Esophagus muscularis mucosa (tissue), 4 donors: ENCODE measurements at regions not wholly inside any gene's neighbourhood (a gene's known extent, or its start where the extent isn't known, plus 50 kb on each side); places are given as distances from the start of the nearest gene placed in this dataset.

Experiments
- DNase-seq: peaks from one replicate; pipeline ENCODE4 v3.0.0-alpha.2; 2017; ENCODE audit errors: extremely low spot score
- H3K27ac ChIP-seq, 4 donors: fragments of 200-600 bp; sonication (generic); replicated peaks in 1 of 4; 1 replicate in 3 of 4; 2 replicates in 1 of 4; pipeline ENCODE4 v1.5.1; 2016 to 2019; ENCODE audit warnings: mild to moderate bottlenecking in 1 of 4
- H3K27me3 ChIP-seq, 4 donors: fragments of 200-600 bp; sonication (generic); one replicate each; pipeline versions ENCODE4 v1.5.1 to v1.6.0; 2016 to 2019
- H3K36me3 ChIP-seq, 4 donors: fragments of 200-600 bp; sonication (generic); one replicate each; pipeline ENCODE4 v1.5.1; 2016 to 2019
- H3K4me1 ChIP-seq, 4 donors: fragments of 200-600 bp; sonication (generic); one replicate each; pipeline ENCODE4 v1.5.1; 2016 to 2019
- H3K4me3 ChIP-seq, 4 donors: fragments of 200-600 bp; sonication (generic); 1 replicate in 2 of 4; 2 replicates in 2 of 4; pipeline ENCODE4 v1.5.1; 2016 to 2019; ENCODE audit warnings: mild to moderate bottlenecking in 4 of 4, moderate library complexity in 1 of 4
- H3K9me3 ChIP-seq, 4 donors: fragments of 200-600 bp; sonication (generic); 1 replicate in 3 of 4; 2 replicates in 1 of 4; pipeline ENCODE4 v1.5.1; 2016 to 2019
- EP300 ChIP-seq: sonication (generic); formaldehyde crosslinking; IDR thresholded peaks from one replicate; pipeline ENCODE4 v1.6.1; 2017; ENCODE audit warnings: antibody characterized with exemption
- POLR2A ChIP-seq: fragments of 450-650 bp; IDR thresholded peaks from one replicate; pipeline ENCODE4 v1.6.1; 2017; ENCODE audit warnings: antibody characterized with exemption, moderate library complexity, mild to moderate bottlenecking, low read depth
- POLR2AphosphoS5 ChIP-seq, 2 donors: sonication (generic); formaldehyde crosslinking; IDR thresholded peaks; one replicate each; pipeline ENCODE4 v1.6.1; 2017; ENCODE audit warnings: antibody characterized with exemption in 2 of 2
- WGBS: methylation state at CpG from one replicate; pipeline ENCODE4 v1.1.5; 2018; 5-methylcytosine and 5-hydroxymethylcytosine counted together
- intact Hi-C: fragments of 100-400 bp; cut with DNase I; formaldehyde crosslinking; loops from one replicate; pipeline ENCODE4 v1.15.1; 2023
- TF ChIP-seq, protein P1 (sequence below), 3 experiments: fragments of 200-600 bp in 2 of 3; fragments of 450-650 bp in 1 of 3; sonication (generic) in 2 of 3; IDR thresholded peaks; one replicate each; pipeline ENCODE4 v1.5.1; 2017 to 2019; ENCODE audit warnings: antibody characterized with exemption in 3 of 3, mild to moderate bottlenecking in 2 of 3, moderate library complexity in 1 of 3

DNA sequence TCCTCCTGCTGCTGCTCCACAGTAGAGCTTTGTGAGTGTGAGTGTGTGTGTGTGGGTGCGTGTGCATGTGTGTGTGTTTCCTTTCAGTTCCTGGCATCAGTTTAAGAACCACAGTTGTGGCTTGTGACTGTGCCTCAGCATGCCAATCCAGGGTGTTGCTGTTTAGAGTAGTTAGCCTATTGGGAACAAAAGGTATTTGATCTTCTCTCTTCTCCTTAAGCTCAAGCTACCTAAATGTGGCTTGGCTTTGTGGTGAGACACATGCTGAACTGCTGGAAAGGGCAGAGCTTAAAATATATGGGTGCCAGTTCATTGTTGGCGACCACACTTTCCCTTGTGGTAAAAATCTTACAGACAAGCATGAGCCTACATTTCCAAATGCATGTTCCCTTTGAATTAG, 116.6 kb upstream of the BNC2 start:
- TF ChIP-seq EP300: no peak
- WGBS: 42% methylated on average over 2 of the region's 2 CpGs

DNA sequence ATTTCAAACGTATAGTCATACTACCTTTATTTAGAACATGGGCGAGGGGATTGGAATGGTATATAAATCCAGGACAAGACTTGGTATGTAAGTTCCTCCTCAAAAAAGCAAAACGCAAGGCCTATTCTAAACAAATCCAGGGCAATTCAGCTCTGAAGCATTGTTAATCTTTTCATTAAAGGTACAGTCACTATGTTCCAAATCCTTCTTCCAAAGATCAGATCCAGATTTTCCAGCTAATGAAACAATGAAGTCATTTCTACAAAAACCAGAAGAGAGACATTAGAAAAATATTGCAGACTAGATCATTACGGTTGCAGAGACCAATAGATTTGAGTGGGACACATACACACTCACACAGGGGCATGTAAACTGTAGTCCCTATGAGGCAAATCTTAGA, 116.1 kb upstream of the BNC2 start:
- Histone ChIP-seq H3K27ac (peak overlapping the region; percentile 81 to 87 (median 82)), H3K9me3 (no peaks in the 10 kb centered on the region), H3K4me3 (peak overlapping the region in 1 of 4 donors; percentile 9), H3K4me1 (peaks cover 0 to 32% (median 23%) of the 10 kb centered on the region in 4 donors), H3K27me3 (no peaks in the 10 kb centered on the region), H3K36me3 (no peaks in the 10 kb centered on the region)
- TF ChIP-seq POLR2AphosphoS5 (IDR thresholded peaks at IDR 0.05) (no peak), EP300 (no peak), POLR2A (no peak)
- TF ChIP-seq, protein P1, sequence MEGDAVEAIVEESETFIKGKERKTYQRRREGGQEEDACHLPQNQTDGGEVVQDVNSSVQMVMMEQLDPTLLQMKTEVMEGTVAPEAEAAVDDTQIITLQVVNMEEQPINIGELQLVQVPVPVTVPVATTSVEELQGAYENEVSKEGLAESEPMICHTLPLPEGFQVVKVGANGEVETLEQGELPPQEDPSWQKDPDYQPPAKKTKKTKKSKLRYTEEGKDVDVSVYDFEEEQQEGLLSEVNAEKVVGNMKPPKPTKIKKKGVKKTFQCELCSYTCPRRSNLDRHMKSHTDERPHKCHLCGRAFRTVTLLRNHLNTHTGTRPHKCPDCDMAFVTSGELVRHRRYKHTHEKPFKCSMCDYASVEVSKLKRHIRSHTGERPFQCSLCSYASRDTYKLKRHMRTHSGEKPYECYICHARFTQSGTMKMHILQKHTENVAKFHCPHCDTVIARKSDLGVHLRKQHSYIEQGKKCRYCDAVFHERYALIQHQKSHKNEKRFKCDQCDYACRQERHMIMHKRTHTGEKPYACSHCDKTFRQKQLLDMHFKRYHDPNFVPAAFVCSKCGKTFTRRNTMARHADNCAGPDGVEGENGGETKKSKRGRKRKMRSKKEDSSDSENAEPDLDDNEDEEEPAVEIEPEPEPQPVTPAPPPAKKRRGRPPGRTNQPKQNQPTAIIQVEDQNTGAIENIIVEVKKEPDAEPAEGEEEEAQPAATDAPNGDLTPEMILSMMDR (IDR thresholded peaks at IDR 0.05): no peak
- 30% methylated on average over 4 of the region's 4 CpGs for WGBS
- intact Hi-C loops: no loop called here
- DNase-seq: no peak

More for the DNA sequence above, 116.6 kb upstream of the BNC2 start:
- no peak overlapping the region for H3K4me3 ChIP-seq
- H3K4me1 ChIP-seq: peaks cover 0 to 32% (median 23%) of the 10 kb centered on the region in 4 donors
- H3K36me3 ChIP-seq: no peaks in the 10 kb centered on the region
- intact Hi-C loops: no loop called here
- H3K27ac ChIP-seq: peak overlapping the region; percentile 81 to 87 (median 82)
- no peaks in the 10 kb centered on the region for H3K9me3 ChIP-seq
- H3K27me3 ChIP-seq: no peaks in the 10 kb centered on the region
- DNase-seq: no peak

DNA sequence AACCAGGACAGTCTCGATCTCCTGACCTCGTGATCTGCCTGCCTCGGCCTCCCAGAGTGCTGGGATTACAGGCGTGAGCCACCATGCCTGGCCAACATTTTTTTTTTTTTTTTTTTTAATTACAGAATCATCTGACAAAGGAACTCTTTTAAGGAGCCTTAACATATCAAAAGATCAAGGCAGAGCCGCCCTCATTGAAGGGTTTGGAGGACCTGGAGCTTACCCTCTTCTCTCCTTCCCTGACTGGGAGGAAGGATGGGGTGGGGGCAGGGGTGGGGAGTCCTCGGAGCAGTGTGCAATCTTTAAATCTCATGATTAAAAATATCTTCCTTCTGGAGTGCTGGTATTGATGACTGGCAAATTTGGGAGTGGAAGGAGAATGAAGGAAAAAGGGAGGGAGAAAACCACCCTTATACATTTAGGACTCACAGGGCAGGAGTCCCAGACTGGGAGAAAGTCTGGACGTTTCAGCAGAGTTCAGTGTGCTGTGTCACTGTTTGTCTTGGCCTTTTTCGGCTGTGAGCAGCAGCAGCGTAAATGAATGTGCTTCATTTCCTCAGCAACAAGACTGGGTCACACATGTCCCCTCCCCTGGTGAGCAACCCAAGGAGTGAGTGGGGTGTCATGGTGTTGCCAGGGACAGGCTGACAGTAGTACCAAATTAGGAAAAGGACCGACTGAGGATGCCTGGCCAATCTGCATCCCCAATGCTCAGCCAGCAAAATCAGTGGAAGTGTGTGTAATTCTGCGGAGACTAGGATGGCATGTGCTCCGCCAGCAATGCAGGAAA, 115.3 kb upstream of the BNC2 start:
- no peaks in the 10 kb centered on the region for H3K27me3 ChIP-seq
- TF ChIP-seq EP300 (peak; percentile 0), POLR2AphosphoS5 (IDR thresholded peaks at IDR 0.05) (peak; percentile 84 to 86)
- TF ChIP-seq, protein P1 (IDR thresholded peaks at IDR 0.05): no peak
- intact Hi-C loops: no loop called here
- no peaks in the 10 kb centered on the region for H3K36me3 ChIP-seq
- no peaks in the 10 kb centered on the region for H3K9me3 ChIP-seq
- peak overlapping the region; percentile 81 to 87 (median 82) for H3K27ac ChIP-seq
- DNase-seq: no peak
- H3K4me1 ChIP-seq: peaks cover 0 to 32% (median 23%) of the 10 kb centered on the region in 4 donors
- 53% methylated on average over 12 of the region's 12 CpGs for WGBS
- peak overlapping the region in 3 of 4 donors; percentile 8 to 9 (median 8) for H3K4me3 ChIP-seq

DNA sequence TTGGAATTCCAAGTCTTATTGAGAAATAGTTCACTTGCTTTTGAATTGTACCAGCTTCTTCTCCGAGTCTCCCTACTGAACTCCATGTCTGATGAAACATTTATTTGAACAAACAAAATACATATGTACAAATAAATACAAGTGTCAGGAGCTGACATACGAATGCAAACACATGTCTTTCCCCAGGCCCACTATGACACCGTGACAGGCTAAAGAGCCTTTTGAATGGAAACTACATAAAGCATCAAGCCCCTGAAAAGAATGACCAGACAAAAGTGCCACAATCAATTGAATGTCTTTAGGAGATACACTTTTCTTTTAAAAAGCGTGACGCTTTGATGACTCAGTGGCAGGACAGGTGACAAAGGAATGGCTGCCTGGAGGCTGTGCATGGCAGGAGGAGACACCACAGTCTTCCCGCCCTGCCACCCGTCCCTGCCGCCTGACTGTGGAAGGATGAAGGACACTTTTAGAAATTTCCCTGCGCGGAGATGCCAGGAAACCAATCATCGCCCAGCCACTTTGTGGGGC, 112.4 kb upstream of the BNC2 start:
- TF ChIP-seq, protein P1 (IDR thresholded peaks at IDR 0.05): no peak
- TF ChIP-seq EP300 (no peak), POLR2A (no peak), POLR2AphosphoS5 (IDR thresholded peaks at IDR 0.05) (no peak)
- Histone ChIP-seq H3K4me1 (peaks cover 0 to 32% (median 23%) of the 10 kb centered on the region in 4 donors), H3K36me3 (no peaks in the 10 kb centered on the region), H3K4me3 (no peak overlapping the region), H3K9me3 (no peaks in the 10 kb centered on the region), H3K27ac (no peak overlapping the region), H3K27me3 (no peaks in the 10 kb centered on the region)
- 92% methylated on average over 11 of the region's 11 CpGs for WGBS
- DNase-seq: no peak
- intact Hi-C loops: no loop called here

DNA sequence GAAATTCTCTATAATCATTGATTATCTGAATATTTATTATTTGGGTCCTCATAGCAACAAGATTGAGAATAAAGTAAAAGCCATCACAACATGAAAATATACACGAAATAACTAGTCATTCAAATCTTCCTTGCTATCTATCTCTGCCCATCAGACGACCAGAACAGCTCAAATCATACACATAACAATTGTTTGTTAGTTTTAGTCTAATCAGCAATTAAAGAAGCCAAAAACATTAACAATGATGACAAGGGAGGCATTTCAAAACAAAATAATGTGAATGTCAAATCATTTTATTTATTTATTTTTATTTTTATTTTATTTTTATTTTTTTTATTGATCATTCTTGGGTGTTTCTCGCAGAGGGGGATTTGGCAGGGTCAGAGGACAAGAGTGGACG, 106.0 kb upstream of the BNC2 start:
- Histone ChIP-seq H3K4me1 (no peaks in the 10 kb centered on the region), H3K4me3 (no peak overlapping the region), H3K27ac (no peak overlapping the region), H3K9me3 (no peaks in the 10 kb centered on the region), H3K36me3 (no peaks in the 10 kb centered on the region), H3K27me3 (no peaks in the 10 kb centered on the region)
- DNase-seq: no peak
- intact Hi-C loops: no loop called here
- no peak for TF ChIP-seq EP300
- TF ChIP-seq POLR2A: no peak
- TF ChIP-seq POLR2AphosphoS5 (IDR thresholded peaks at IDR 0.05): no peak
- TF ChIP-seq, protein P1 (IDR thresholded peaks at IDR 0.05): no peak
- WGBS: 77% methylated on average over 4 of the region's 4 CpGs
